Progenitor cell of endocrine pancreas (in vitro differentiated cells): ENCODE measurements at regions not wholly inside any gene's neighbourhood (a gene's known extent, or its start where the extent isn't known, plus 50 kb on each side); places are given as distances from the start of the nearest gene placed in this dataset.

Experiments
- DNase-seq: peaks from one replicate; pipeline ENCODE4 v3.0.0; 2021; ENCODE audit warnings: low spot score; ENCODE audit not compliant: unreplicated experiment
- H3K27ac Mint-ChIP-seq: 2 replicates; pipeline ENCODE4 v1.8.0; 2021; ENCODE audit warnings: mild to moderate bottlenecking, moderate library complexity, mixed read lengths
- H3K27me3 Mint-ChIP-seq: 2 replicates; pipeline ENCODE4 v1.8.0; 2021; ENCODE audit warnings: mixed read lengths
- H3K36me3 Mint-ChIP-seq: 2 replicates; pipeline ENCODE4 v1.8.0; 2022; ENCODE audit warnings: mixed read lengths; ENCODE audit not compliant: insufficient read depth
- H3K4me1 Mint-ChIP-seq: 2 replicates; pipeline ENCODE4 v1.8.0; 2021; ENCODE audit warnings: low read depth, mixed read lengths
- H3K4me3 Mint-ChIP-seq: 2 replicates; pipeline ENCODE4 v1.8.0; 2021; ENCODE audit warnings: low read depth, mild to moderate bottlenecking, moderate library complexity, mixed read lengths
- H3K9me3 Mint-ChIP-seq: 2 replicates; pipeline ENCODE4 v1.8.0; 2021; ENCODE audit warnings: low read depth, mixed read lengths
- CTCF ChIP-seq: fragments of 200-600 bp; sonication (generic); IDR thresholded peaks from one replicate; pipeline ENCODE4 v1.5.0; 2021; ENCODE audit warnings: antibody characterized with exemption, mild to moderate bottlenecking; ENCODE audit not compliant: unreplicated experiment

- Mint-ChIP-seq H3K9me3 (no peaks in the 10 kb centered on the region), H3K36me3 (no peaks in the 10 kb centered on the region), H3K4me1 (peaks cover 7% of the 10 kb centered on the region), H3K4me3 (no peak overlapping the region), H3K27ac (no peak overlapping the region), H3K27me3 (no peaks in the 10 kb centered on the region)
- no peak for TF ChIP-seq CTCF
- DNase-seq = no peak
Measured at GRCh38 chr16:16857603-16858283, 478.8 kb downstream of the NPIPA7 start.

- no peaks in the 10 kb centered on the region for H3K9me3 Mint-ChIP-seq
- H3K4me1 Mint-ChIP-seq = peaks cover 7% of the 10 kb centered on the region
- H3K36me3 Mint-ChIP-seq = no peaks in the 10 kb centered on the region
Measured at GRCh38 chr16:16861546-16861945, 482.6 kb downstream of the NPIPA7 start.

GRCh38 chr16:16863672-16864071 lies 484.7 kb downstream of the NPIPA7 start:
- no peak for TF ChIP-seq CTCF
- Mint-ChIP-seq H3K4me1 (no peaks in the 10 kb centered on the region), H3K9me3 (no peaks in the 10 kb centered on the region), H3K27ac (no peak overlapping the region), H3K36me3 (no peaks in the 10 kb centered on the region), H3K4me3 (no peak overlapping the region), H3K27me3 (peaks cover 5% of the 10 kb centered on the region)
- DNase-seq = no peak

More at GRCh38 chr16:16861546-16861945, 482.6 kb downstream of the NPIPA7 start:
- TF ChIP-seq CTCF = peak; percentile 85
- Mint-ChIP-seq H3K27me3 (no peaks in the 10 kb centered on the region), H3K27ac (no peak overlapping the region), H3K4me3 (no peak overlapping the region)
- DNase-seq = peak; percentile 32

- Mint-ChIP-seq H3K4me1 (no peaks in the 10 kb centered on the region), H3K4me3 (no peak overlapping the region), H3K36me3 (no peaks in the 10 kb centered on the region), H3K27ac (no peak overlapping the region), H3K9me3 (no peaks in the 10 kb centered on the region), H3K27me3 (peaks cover 8% of the 10 kb centered on the region)
- no peak for TF ChIP-seq CTCF
- DNase-seq = no peak
Measured at GRCh38 chr16:16864536-16864935, 485.6 kb downstream of the NPIPA7 start.

- TF ChIP-seq CTCF = no peak
- Mint-ChIP-seq H3K4me3 (no peak overlapping the region), H3K27ac (no peak overlapping the region), H3K4me1 (no peaks in the 10 kb centered on the region), H3K9me3 (no peaks in the 10 kb centered on the region), H3K36me3 (no peaks in the 10 kb centered on the region), H3K27me3 (peaks cover 8% of the 10 kb centered on the region)
- DNase-seq = no peak
Measured at GRCh38 chr16:16865374-16865773, 486.4 kb downstream of the NPIPA7 start.
